ENCODE measurements at regions not wholly inside any gene's neighbourhood (a gene's known extent, or its start where the extent isn't known, plus 50 kb on each side); places are given as distances from the start of the nearest gene placed in this dataset.
"Not testable (repeated sequence)": the region's sequence is repeated elsewhere in the genome, so short reads cannot be mapped to it uniquely, and the experiment has no call there.

- not testable (repeated sequence) for H3K4me3 Mint-ChIP-seq; H4K8ac ChIP-seq (replicated peaks; ENCODE audit: insufficient read length, low read depth, low read length); H3K9me3 ChIP-seq (ENCODE audit: control insufficient read depth, low read depth, low read length); H3K27ac Mint-ChIP-seq; H4K91ac ChIP-seq (ENCODE audit: insufficient read length, low read depth, low read length); H3K27ac ChIP-seq (ENCODE audit: insufficient read length, low read depth, low read length); H3K79me1 ChIP-seq (ENCODE audit: insufficient read depth, low read depth, low read length, poor library complexity, severe bottlenecking); H2BK12ac ChIP-seq (ENCODE audit: insufficient read length, low read depth, low read length); H3T11ph ChIP-seq (ENCODE audit: low read length); H3K79me2 ChIP-seq (ENCODE audit: insufficient read depth, low read length); H3K14ac ChIP-seq (ENCODE audit: insufficient read depth, low read length); H2BK5ac ChIP-seq (ENCODE audit: insufficient read length, low read length); H3K4me1 Mint-ChIP-seq; H3K9ac ChIP-seq (ENCODE audit: extremely low read depth, insufficient read length, low read length); H2BK20ac ChIP-seq (ENCODE audit: low read depth, low read length, poor library complexity, severe bottlenecking); H3K4me1 ChIP-seq (ENCODE audit: insufficient read depth, low read length); H2AK5ac ChIP-seq (ENCODE audit: insufficient read length, low read length); H3K23ac ChIP-seq (ENCODE audit: insufficient read length, low read depth, low read length); H4K5ac ChIP-seq (ENCODE audit: insufficient read length, low read depth, low read length); H3K27me3 ChIP-seq (ENCODE audit: insufficient read depth, low read length); H4K20me1 ChIP-seq (ENCODE audit: control insufficient read depth, insufficient read depth, insufficient read length); H3K27me3 Mint-ChIP-seq (ENCODE audit: low read depth); H3K56ac ChIP-seq (ENCODE audit: insufficient read length, low read depth, low read length); H3K23me2 ChIP-seq (ENCODE audit: insufficient read length, low read depth, low read length, poor library complexity, severe bottlenecking); H2AFZ ChIP-seq (ENCODE audit: low read length); H3K18ac ChIP-seq (ENCODE audit: insufficient read length, low read depth, low read length); H3K4ac ChIP-seq (ENCODE audit: low read depth, low read length); H2BK15ac ChIP-seq (ENCODE audit: low read depth, low read length); H3K4me2 ChIP-seq (ENCODE audit: insufficient read depth, insufficient read length, low read length); H2BK120ac ChIP-seq (ENCODE audit: low read depth, low read length, poor library complexity, severe bottlenecking); DNase-seq; H3K36me3 Mint-ChIP-seq (ENCODE audit: insufficient read depth in 1 of 3, low read depth in 3 of 3)
- WGBS (ENCODE audit: extremely low coverage, insufficient read length, low lambda C conversion rate) = no CpG with 5 or more reads among the region's 9 CpGs
- H3K9me3 Mint-ChIP-seq = peaks cover 17 to 26% of the 10 kb centered on the region in 2 experiments
These were observed 2973.3 kb upstream of the OR11H1 start for GRCh38 chr22:12554648-12555192.

- not testable (repeated sequence) for H2AFZ ChIP-seq (ENCODE audit: low read length); H4K5ac ChIP-seq (ENCODE audit: insufficient read length, low read depth, low read length); H3K14ac ChIP-seq (ENCODE audit: insufficient read depth, low read length); H3K79me2 ChIP-seq (ENCODE audit: insufficient read depth, low read length); H3K23me2 ChIP-seq (ENCODE audit: insufficient read length, low read depth, low read length, poor library complexity, severe bottlenecking); H3K4me1 Mint-ChIP-seq; H2BK15ac ChIP-seq (ENCODE audit: low read depth, low read length); H2BK120ac ChIP-seq (ENCODE audit: low read depth, low read length, poor library complexity, severe bottlenecking); H3K56ac ChIP-seq (ENCODE audit: insufficient read length, low read depth, low read length); H3K4me2 ChIP-seq (ENCODE audit: insufficient read depth, insufficient read length, low read length); H3K27ac Mint-ChIP-seq; DNase-seq; H2BK12ac ChIP-seq (ENCODE audit: insufficient read length, low read depth, low read length); H2AK5ac ChIP-seq (ENCODE audit: insufficient read length, low read length); H4K8ac ChIP-seq (replicated peaks; ENCODE audit: insufficient read length, low read depth, low read length); H3K27me3 ChIP-seq (ENCODE audit: insufficient read depth, low read length); H3T11ph ChIP-seq (ENCODE audit: low read length); H3K18ac ChIP-seq (ENCODE audit: insufficient read length, low read depth, low read length); H3K4me1 ChIP-seq (ENCODE audit: insufficient read depth, low read length); H4K20me1 ChIP-seq (ENCODE audit: control insufficient read depth, insufficient read depth, insufficient read length); H2BK20ac ChIP-seq (ENCODE audit: low read depth, low read length, poor library complexity, severe bottlenecking); H3K36me3 Mint-ChIP-seq (ENCODE audit: insufficient read depth in 1 of 3, low read depth in 3 of 3); H4K91ac ChIP-seq (ENCODE audit: insufficient read length, low read depth, low read length); H3K4me3 Mint-ChIP-seq; H3K27ac ChIP-seq (ENCODE audit: insufficient read length, low read depth, low read length); H3K27me3 Mint-ChIP-seq (ENCODE audit: low read depth); H3K4ac ChIP-seq (ENCODE audit: low read depth, low read length); H3K9ac ChIP-seq (ENCODE audit: extremely low read depth, insufficient read length, low read length); H3K23ac ChIP-seq (ENCODE audit: insufficient read length, low read depth, low read length); H3K79me1 ChIP-seq (ENCODE audit: insufficient read depth, low read depth, low read length, poor library complexity, severe bottlenecking); H2BK5ac ChIP-seq (ENCODE audit: insufficient read length, low read length); H3K9me3 ChIP-seq (ENCODE audit: control insufficient read depth, low read depth, low read length)
- H3K9me3 Mint-ChIP-seq = peaks cover 15 to 22% of the 10 kb centered on the region in 2 experiments
These were observed 2956.5 kb upstream of the OR11H1 start for GRCh38 chr22:12571500-12571899.
